ENCODE measurements at regions not wholly inside any gene's neighbourhood (a gene's known extent, or its start where the extent isn't known, plus 50 kb on each side); places are given as distances from the start of the nearest gene placed in this dataset.
"Not testable (repeated sequence)": the region's sequence is repeated elsewhere in the genome, so short reads cannot be mapped to it uniquely, and the experiment has no call there.

- H3K36me3 Mint-ChIP-seq: no peaks in the 10 kb centered on the region
- H3K27me3 Mint-ChIP-seq: no peaks in the 10 kb centered on the region
- no peak overlapping the region for H3K27ac Mint-ChIP-seq
- H3K4me3 Mint-ChIP-seq: no peak overlapping the region
- H3K9me3 Mint-ChIP-seq: peaks cover 4% of the 10 kb centered on the region
- no peaks in the 10 kb centered on the region for H3K4me1 Mint-ChIP-seq
Measured at GRCh38 chr6:77094821-77095220, 368.5 kb downstream of the HTR1B start.

- Mint-ChIP-seq H3K27ac (no peak overlapping the region), H3K9me3 (peaks cover 8% of the 10 kb centered on the region), H3K36me3 (no peaks in the 10 kb centered on the region), H3K4me1 (no peaks in the 10 kb centered on the region), H3K4me3 (no peak overlapping the region), H3K27me3 (no peaks in the 10 kb centered on the region)
Measured at GRCh38 chr6:77092971-77093370, 370.3 kb downstream of the HTR1B start.

- H3K4me3 Mint-ChIP-seq: no peak overlapping the region
Measured at GRCh38 chr6:77089776-77090175, 373.5 kb downstream of the HTR1B start.

GRCh38 chr6:77087794-77088318 lies 375.4 kb downstream of the HTR1B start:
- H3K36me3 Mint-ChIP-seq, H3K4me1 Mint-ChIP-seq, H3K4me3 Mint-ChIP-seq, H3K27ac Mint-ChIP-seq, H3K27me3 Mint-ChIP-seq, H3K9me3 Mint-ChIP-seq: not testable (repeated sequence)

More at GRCh38 chr6:77089776-77090175, 373.5 kb downstream of the HTR1B start:
- no peaks in the 10 kb centered on the region for H3K27me3 Mint-ChIP-seq
- H3K27ac Mint-ChIP-seq: no peak overlapping the region
- no peaks in the 10 kb centered on the region for H3K4me1 Mint-ChIP-seq
- H3K36me3 Mint-ChIP-seq: no peaks in the 10 kb centered on the region
- H3K9me3 Mint-ChIP-seq: peaks cover 8% of the 10 kb centered on the region

- no peaks in the 10 kb centered on the region for H3K4me1 Mint-ChIP-seq
- H3K9me3 Mint-ChIP-seq: no peaks in the 10 kb centered on the region
- no peak overlapping the region for H3K4me3 Mint-ChIP-seq
Measured at GRCh38 chr6:77074037-77074713, 389.1 kb downstream of the HTR1B start.

GRCh38 chr6:77073410-77073760 lies 389.9 kb downstream of the HTR1B start:
- no peaks in the 10 kb centered on the region for H3K36me3 Mint-ChIP-seq
- no peak overlapping the region for H3K4me3 Mint-ChIP-seq
- no peak overlapping the region for H3K27ac Mint-ChIP-seq
- H3K27me3 Mint-ChIP-seq: no peaks in the 10 kb centered on the region
- peaks cover 2% of the 10 kb centered on the region for H3K9me3 Mint-ChIP-seq
- no peaks in the 10 kb centered on the region for H3K4me1 Mint-ChIP-seq

More at GRCh38 chr6:77074037-77074713, 389.1 kb downstream of the HTR1B start:
- H3K36me3 Mint-ChIP-seq: no peaks in the 10 kb centered on the region
- no peak overlapping the region for H3K27ac Mint-ChIP-seq
- no peaks in the 10 kb centered on the region for H3K27me3 Mint-ChIP-seq

GRCh38 chr6:77072694-77073409 lies 390.4 kb downstream of the HTR1B start:
- Mint-ChIP-seq H3K9me3 (peaks cover 4% of the 10 kb centered on the region), H3K4me1 (no peaks in the 10 kb centered on the region), H3K4me3 (no peak overlapping the region), H3K27me3 (no peaks in the 10 kb centered on the region), H3K36me3 (no peaks in the 10 kb centered on the region), H3K27ac (no peak overlapping the region)

GRCh38 chr6:77063494-77063893 lies 399.8 kb downstream of the HTR1B start:
- no peak overlapping the region for H3K27ac Mint-ChIP-seq
- H3K9me3 Mint-ChIP-seq: peaks cover 11% of the 10 kb centered on the region
- H3K36me3 Mint-ChIP-seq: no peaks in the 10 kb centered on the region
- no peaks in the 10 kb centered on the region for H3K27me3 Mint-ChIP-seq
- no peaks in the 10 kb centered on the region for H3K4me1 Mint-ChIP-seq
- H3K4me3 Mint-ChIP-seq: no peak overlapping the region

GRCh38 chr6:77055711-77056110 lies 407.6 kb downstream of the HTR1B start:
- Mint-ChIP-seq H3K9me3 (peaks cover 6% of the 10 kb centered on the region), H3K4me1 (no peaks in the 10 kb centered on the region), H3K4me3 (no peak overlapping the region), H3K36me3 (no peaks in the 10 kb centered on the region), H3K27ac (no peak overlapping the region), H3K27me3 (no peaks in the 10 kb centered on the region)

- Mint-ChIP-seq H3K9me3 (peaks cover 15% of the 10 kb centered on the region), H3K4me3 (no peak overlapping the region), H3K27ac (no peak overlapping the region), H3K36me3 (no peaks in the 10 kb centered on the region), H3K27me3 (no peaks in the 10 kb centered on the region), H3K4me1 (no peaks in the 10 kb centered on the region)
Measured at GRCh38 chr6:77040568-77041195, 422.6 kb downstream of the HTR1B start.

- H3K4me3 Mint-ChIP-seq: no peak overlapping the region
- H3K27me3 Mint-ChIP-seq: no peaks in the 10 kb centered on the region
- H3K9me3 Mint-ChIP-seq: peaks cover 15% of the 10 kb centered on the region
- H3K27ac Mint-ChIP-seq: no peak overlapping the region
- H3K4me1 Mint-ChIP-seq: no peaks in the 10 kb centered on the region
- no peaks in the 10 kb centered on the region for H3K36me3 Mint-ChIP-seq
Measured at GRCh38 chr6:77038807-77039206, 424.5 kb downstream of the HTR1B start.

GRCh38 chr6:77037439-77037838 lies 425.9 kb downstream of the HTR1B start:
- Mint-ChIP-seq H3K27me3 (no peaks in the 10 kb centered on the region), H3K4me3 (no peak overlapping the region), H3K9me3 (peaks cover 15% of the 10 kb centered on the region), H3K36me3 (no peaks in the 10 kb centered on the region), H3K27ac (no peak overlapping the region), H3K4me1 (no peaks in the 10 kb centered on the region)

- peaks cover 11% of the 10 kb centered on the region for H3K9me3 Mint-ChIP-seq
- no peak overlapping the region for H3K4me3 Mint-ChIP-seq
- no peaks in the 10 kb centered on the region for H3K36me3 Mint-ChIP-seq
- no peaks in the 10 kb centered on the region for H3K27me3 Mint-ChIP-seq
- H3K4me1 Mint-ChIP-seq: no peaks in the 10 kb centered on the region
- no peak overlapping the region for H3K27ac Mint-ChIP-seq
Measured at GRCh38 chr6:77036400-77036799, 426.9 kb downstream of the HTR1B start.

- Mint-ChIP-seq H3K4me3 (no peak overlapping the region), H3K4me1 (no peaks in the 10 kb centered on the region), H3K27me3 (no peaks in the 10 kb centered on the region), H3K36me3 (no peaks in the 10 kb centered on the region), H3K9me3 (peaks cover 7% of the 10 kb centered on the region), H3K27ac (no peak overlapping the region)
Measured at GRCh38 chr6:77034161-77034560, 429.1 kb downstream of the HTR1B start.

GRCh38 chr6:77030929-77031674 lies 432.2 kb downstream of the HTR1B start:
- Mint-ChIP-seq H3K4me3 (no peak overlapping the region), H3K27ac (no peak overlapping the region), H3K27me3 (no peaks in the 10 kb centered on the region), H3K4me1 (no peaks in the 10 kb centered on the region), H3K9me3 (no peaks in the 10 kb centered on the region), H3K36me3 (no peaks in the 10 kb centered on the region)
